IMR-90 (cell line): ENCODE measurements at regions not wholly inside any gene's neighbourhood (a gene's known extent, or its start where the extent isn't known, plus 50 kb on each side); places are given as distances from the start of the nearest gene placed in this dataset.

Experiments
- ATAC-seq: fragments of 200-7000 bp; cut with Tn5 transposase; 2 replicates; pipeline ENCODE4 v1.9.1; 2020; ENCODE audit warnings: low read depth, mild to moderate bottlenecking, moderate library complexity
- BruUV-seq: library from RNA; stranded (reverse); fragments of 400-500 nt; replicated peaks from 2 replicates; lab custom pipeline; 2021; lab: Mats Ljungman, UMichigan
- CTCF ChIA-PET: fragments of 300-600 bp; formaldehyde crosslinking; extraction: SDS; loops from one replicate; lab custom pipeline; 2021; ENCODE audit warnings: antibody characterized with exemption; lab: Yijun Ruan, JAX
- POLR2A ChIA-PET: fragments of 300-600 bp; sonication (Branson Sonifier 250); formaldehyde crosslinking; loops from one replicate; lab custom pipeline; 2022; ENCODE audit warnings: antibody characterized with exemption; ENCODE audit not compliant: unreplicated experiment; lab: Charles Lee
- DNase-seq: peaks from one replicate; pipeline ENCODE4 v3.0.0; 2013
- H2AFZ ChIP-seq: replicated peaks from 2 replicates; pipeline ENCODE3; 2013; ENCODE audit warnings: low read length, mild to moderate bottlenecking; ENCODE audit not compliant: poor library complexity
- H2AK5ac ChIP-seq: 2 replicates; pipeline ENCODE4 v1.6.1; 2013; ENCODE audit warnings: low read depth, low read length, inconsistent platforms
- H2AK9ac ChIP-seq: replicated peaks from 2 replicates; pipeline ENCODE3; 2013; ENCODE audit warnings: mild to moderate bottlenecking, low read depth, low read length, moderate library complexity; ENCODE audit not compliant: poor library complexity
- H2BK120ac ChIP-seq: 2 replicates; pipeline ENCODE4 v1.6.1; 2013; ENCODE audit warnings: low read depth, low read length, inconsistent platforms
- H2BK15ac ChIP-seq: 3 replicates; pipeline ENCODE4 v1.6.1; 2013; ENCODE audit warnings: low read depth, low read length, inconsistent platforms
- H2BK20ac ChIP-seq: 2 replicates; pipeline ENCODE4 v1.6.1; 2013; ENCODE audit warnings: low read depth, mild to moderate bottlenecking, inconsistent platforms, low read length, moderate library complexity
- H2BK5ac ChIP-seq: 2 replicates; pipeline ENCODE4 v1.6.1; 2013; ENCODE audit warnings: mild to moderate bottlenecking, low read depth, low read length, inconsistent platforms; ENCODE audit not compliant: poor library complexity, severe bottlenecking
- H3K14ac ChIP-seq: replicated peaks from 2 replicates; pipeline ENCODE4 v1.6.1; 2013; ENCODE audit warnings: low read depth, low read length, inconsistent platforms
- H3K18ac ChIP-seq: 2 replicates; pipeline ENCODE4 v1.6.1; 2013; ENCODE audit warnings: low read depth, low read length, control low read depth
- H3K23ac ChIP-seq: 2 replicates; pipeline ENCODE4 v1.6.1; 2013; ENCODE audit warnings: low read depth, low read length, inconsistent platforms
- H3K27ac ChIP-seq: 2 replicates; pipeline ENCODE4 v1.5.1; 2013; ENCODE audit warnings: mild to moderate bottlenecking, control low read depth, low read length; ENCODE audit not compliant: insufficient read depth
- H3K27me3 ChIP-seq: 2 replicates; pipeline ENCODE4 v1.6.1; 2013; ENCODE audit warnings: low read length; ENCODE audit not compliant: control insufficient read depth, insufficient read depth
- H3K36me3 ChIP-seq: 2 replicates; pipeline ENCODE4 v1.6.1; 2013; ENCODE audit warnings: low read length, mixed read lengths; ENCODE audit not compliant: control insufficient read depth, insufficient read depth
- H3K4ac ChIP-seq: 2 replicates; pipeline ENCODE4 v1.6.1; 2013; ENCODE audit warnings: low read depth, low read length, inconsistent platforms
- H3K4me1 ChIP-seq: 2 replicates; pipeline ENCODE4 v1.6.1; 2013; ENCODE audit warnings: low read length, mixed read lengths; ENCODE audit not compliant: control insufficient read depth, insufficient read depth
- H3K4me2 ChIP-seq: 2 replicates; pipeline ENCODE4 v1.6.1; 2013; ENCODE audit warnings: low read depth, mild to moderate bottlenecking, control low read depth, low read length, moderate library complexity
- H3K4me3 ChIP-seq: 2 replicates; pipeline ENCODE4 v1.5.1; 2013; ENCODE audit warnings: low read depth, mild to moderate bottlenecking, control low read depth, low read length, moderate library complexity; ENCODE audit not compliant: insufficient read depth
- H3K56ac ChIP-seq: 2 replicates; pipeline ENCODE4 v1.6.1; 2013; ENCODE audit warnings: low read length, inconsistent platforms; ENCODE audit not compliant: insufficient read depth; ENCODE audit errors: extremely low read depth
- H3K79me1 ChIP-seq, 2 experiments: 2 replicates each; pipeline ENCODE4 v1.6.1; 2013; ENCODE audit warnings: low read length in 2 of 2, inconsistent platforms in 1 of 2, low read depth in 1 of 2
- H3K9ac ChIP-seq: 2 replicates; pipeline ENCODE4 v1.6.1; 2013; ENCODE audit warnings: low read depth, low read length, control low read depth
- H3K9me1 ChIP-seq: 2 replicates; pipeline ENCODE4 v1.6.1; 2013; ENCODE audit warnings: low read length, inconsistent platforms; ENCODE audit not compliant: insufficient read depth
- H3K9me3 ChIP-seq: 2 replicates; pipeline ENCODE4 v1.6.1; 2013; ENCODE audit warnings: low read length; ENCODE audit not compliant: control insufficient read depth, insufficient read depth
- H4K20me1 ChIP-seq: 2 replicates; pipeline ENCODE4 v1.6.1; 2013; ENCODE audit warnings: low read length, inconsistent platforms; ENCODE audit not compliant: insufficient read depth
- H4K5ac ChIP-seq: 2 replicates; pipeline ENCODE4 v1.6.1; 2013; ENCODE audit warnings: mild to moderate bottlenecking, low read depth, low read length, control low read depth
- H4K8ac ChIP-seq, 2 experiments: 2 replicates each; pipeline ENCODE4 v1.6.1; 2013; ENCODE audit warnings: low read depth in 2 of 2, low read length in 2 of 2, control low read depth in 1 of 2, inconsistent platforms in 1 of 2
- H4K91ac ChIP-seq: 2 replicates; pipeline ENCODE4 v1.6.1; 2013; ENCODE audit warnings: low read depth, low read length, inconsistent platforms; ENCODE audit not compliant: insufficient read depth
- BHLHE40 ChIP-seq: fragments of 150-350 bp; IDR thresholded peaks from 2 replicates; pipeline ENCODE4 v1.6.1; 2016; ENCODE audit warnings: mild to moderate bottlenecking, low read depth, low read length
- CEBPB ChIP-seq: IDR thresholded peaks from 2 replicates; pipeline ENCODE4 v1.6.1; 2012; ENCODE audit warnings: low read depth, low read length, improper control_type of control experiment
- CHD1 ChIP-seq: IDR thresholded peaks from 2 replicates; pipeline ENCODE4 v1.6.1; 2012; ENCODE audit warnings: low read depth, low read length, improper control_type of control experiment
- FOS ChIP-seq: fragments of 150-350 bp; IDR thresholded peaks from 2 replicates; pipeline ENCODE4 v1.6.1; 2016; ENCODE audit warnings: low read depth, low read length
- MAFK ChIP-seq: IDR thresholded peaks from 2 replicates; pipeline ENCODE4 v1.6.1; 2012; ENCODE audit warnings: low read depth, low read length, improper control_type of control experiment
- MAZ ChIP-seq: IDR thresholded peaks from 2 replicates; pipeline ENCODE4 v1.6.1; 2012; ENCODE audit warnings: low read depth, mild to moderate bottlenecking, low read length, improper control_type of control experiment, moderate library complexity, borderline replicate concordance
- MXI1 ChIP-seq: IDR thresholded peaks from 2 replicates; pipeline ENCODE4 v1.6.1; 2012; ENCODE audit warnings: low read depth, mild to moderate bottlenecking, low read length, moderate library complexity, borderline replicate concordance
- NFE2L2 ChIP-seq: fragments of 150-350 bp; IDR thresholded peaks from 2 replicates; pipeline ENCODE4 v1.6.1; 2016; ENCODE audit warnings: low read depth, mild to moderate bottlenecking, low read length
- POLR2A ChIP-seq: IDR thresholded peaks from 2 replicates; pipeline ENCODE4 v1.6.1; 2012; ENCODE audit warnings: mild to moderate bottlenecking, low read depth, low read length
- RAD21 ChIP-seq: IDR thresholded peaks from 2 replicates; pipeline ENCODE4 v1.6.1; 2012; ENCODE audit warnings: low read length, improper control_type of control experiment
- RCOR1 ChIP-seq: IDR thresholded peaks from 2 replicates; pipeline ENCODE4 v1.6.1; 2012; ENCODE audit warnings: mild to moderate bottlenecking, low read length, improper control_type of control experiment; ENCODE audit not compliant: insufficient replicate concordance
- RFX5 ChIP-seq: IDR thresholded peaks from 2 replicates; pipeline ENCODE4 v1.8.0; 2012; ENCODE audit warnings: low read depth, mild to moderate bottlenecking, low read length, moderate library complexity
- SMC3 ChIP-seq: fragments of 150-350 bp; IDR thresholded peaks from 2 replicates; pipeline ENCODE4 v1.6.1; 2016; ENCODE audit warnings: low read depth, mild to moderate bottlenecking, antibody characterized with exemption, low read length, moderate library complexity
- WGBS, 2 experiments: methylation state at CpG; one replicate each; pipeline versions ENCODE4 v1.1.5 to v1.1.7; 2013; ENCODE audit warnings: missing lambda C conversion rate in 2 of 2; ENCODE audit not compliant: insufficient read length in 1 of 2; ENCODE audit errors: extremely low coverage in 2 of 2; 5-methylcytosine and 5-hydroxymethylcytosine counted together
- dilution Hi-C: fragments of 300-500 bp; cut with HindIII; formaldehyde crosslinking; loops from one replicate; pipeline ENCODE4 v1.14.3; 2018; ENCODE audit warnings: low sequenced_read_pairs; ENCODE audit not compliant: unreplicated experiment
- in situ Hi-C: fragments of 300-500 bp; cut with MboI; formaldehyde crosslinking; loops from 3 replicates; pipeline ENCODE4 v1.14.3; 2019; ENCODE audit warnings: low sequenced_read_pairs, inconsistent platforms, mixed read lengths
- intact Hi-C: fragments of 100-400 bp; cut with micrococcal nuclease; formaldehyde crosslinking; loops from 2 replicates; pipeline ENCODE4 v1.10.0; 2022
- TF ChIP-seq, protein P1 (sequence below): fragments of 150-350 bp; IDR thresholded peaks from 2 replicates; pipeline ENCODE4 v1.6.1; 2016; ENCODE audit warnings: low read depth, mild to moderate bottlenecking, low read length, moderate library complexity, borderline replicate concordance
- TF ChIP-seq, protein P2 (sequence below): fragments of 150-350 bp; IDR thresholded peaks from 2 replicates; pipeline ENCODE4 v1.6.1; 2017; ENCODE audit warnings: mild to moderate bottlenecking, antibody characterized with exemption, low read length, low read depth
- TF ChIP-seq, protein P3 (sequence below): conservative IDR thresholded peaks from 2 replicates; pipeline ENCODE4 v1.5.1; 2012; ENCODE audit warnings: mild to moderate bottlenecking, low read depth, low read length, improper control_type of control experiment

DNA sequence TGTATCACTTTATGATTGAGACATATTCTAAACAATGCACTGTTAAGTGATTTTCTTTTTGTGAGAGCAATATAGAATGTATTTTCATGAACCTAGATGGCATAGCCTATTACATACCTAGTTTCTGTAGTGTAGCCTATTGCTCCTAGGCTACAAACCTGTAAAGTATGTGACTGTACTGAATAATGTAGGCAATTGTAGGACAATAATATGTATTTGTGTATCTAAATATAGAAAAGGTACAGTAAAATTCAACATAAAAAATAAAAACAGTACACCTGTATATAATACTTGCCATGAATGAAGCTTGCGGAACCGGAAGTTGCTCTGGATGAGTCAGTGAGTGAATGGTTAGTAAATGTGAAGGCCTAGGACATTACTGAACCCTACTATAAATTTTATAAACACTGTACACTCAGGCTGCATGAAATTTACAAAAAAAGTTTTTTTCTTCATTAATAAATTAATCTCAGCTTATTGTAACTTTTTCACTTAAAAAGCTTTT, 106.7 kb downstream of the VSIG4 start:
- Histone ChIP-seq H3K79me1 (no peaks in the 10 kb centered on the region), H3K4me3 (no peak overlapping the region), H2BK5ac (no peak overlapping the region), H2AFZ (no peak overlapping the region), H2BK120ac (no peak overlapping the region), H4K91ac (no peak overlapping the region), H3K14ac (no peak overlapping the region), H3K9me1 (no peaks in the 10 kb centered on the region), H3K36me3 (no peaks in the 10 kb centered on the region), H2AK9ac (no peak overlapping the region), H4K20me1 (no peaks in the 10 kb centered on the region), H3K9me3 (no peaks in the 10 kb centered on the region), H3K23ac (no peak overlapping the region), H3K18ac (no peak overlapping the region), H2BK20ac (no peak overlapping the region), H4K5ac (no peak overlapping the region), H3K27me3 (no peaks in the 10 kb centered on the region), H2AK5ac (no peak overlapping the region), H2BK15ac (no peak overlapping the region), H3K4me1 (no peaks in the 10 kb centered on the region), H3K4ac (no peak overlapping the region), H3K9ac (no peak overlapping the region), H3K56ac (no peak overlapping the region), H4K8ac (no peak overlapping the region), H3K27ac (no peak overlapping the region), H3K4me2 (no peak overlapping the region)
- dilution Hi-C loops, result no loop called here
- ATAC-seq (no peak), DNase-seq (no peak)
- CTCF ChIA-PET, result no interaction called here
- in situ Hi-C loops, result no loop called here
- TF ChIP-seq MAZ (no peak), BHLHE40 (no peak), MAFK (no peak), NFE2L2 (no peak), FOS (no peak), RAD21 (no peak), RFX5 (no peak), CEBPB (no peak), POLR2A (no peak), SMC3 (no peak), MXI1 (no peak), CHD1 (no peak), RCOR1 (no peak)
- TF ChIP-seq, protein P1, sequence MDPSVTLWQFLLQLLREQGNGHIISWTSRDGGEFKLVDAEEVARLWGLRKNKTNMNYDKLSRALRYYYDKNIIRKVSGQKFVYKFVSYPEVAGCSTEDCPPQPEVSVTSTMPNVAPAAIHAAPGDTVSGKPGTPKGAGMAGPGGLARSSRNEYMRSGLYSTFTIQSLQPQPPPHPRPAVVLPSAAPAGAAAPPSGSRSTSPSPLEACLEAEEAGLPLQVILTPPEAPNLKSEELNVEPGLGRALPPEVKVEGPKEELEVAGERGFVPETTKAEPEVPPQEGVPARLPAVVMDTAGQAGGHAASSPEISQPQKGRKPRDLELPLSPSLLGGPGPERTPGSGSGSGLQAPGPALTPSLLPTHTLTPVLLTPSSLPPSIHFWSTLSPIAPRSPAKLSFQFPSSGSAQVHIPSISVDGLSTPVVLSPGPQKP, result no peak
- TF ChIP-seq, protein P2, sequence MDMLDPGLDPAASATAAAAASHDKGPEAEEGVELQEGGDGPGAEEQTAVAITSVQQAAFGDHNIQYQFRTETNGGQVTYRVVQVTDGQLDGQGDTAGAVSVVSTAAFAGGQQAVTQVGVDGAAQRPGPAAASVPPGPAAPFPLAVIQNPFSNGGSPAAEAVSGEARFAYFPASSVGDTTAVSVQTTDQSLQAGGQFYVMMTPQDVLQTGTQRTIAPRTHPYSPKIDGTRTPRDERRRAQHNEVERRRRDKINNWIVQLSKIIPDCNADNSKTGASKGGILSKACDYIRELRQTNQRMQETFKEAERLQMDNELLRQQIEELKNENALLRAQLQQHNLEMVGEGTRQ, result no peak
- TF ChIP-seq, protein P3, sequence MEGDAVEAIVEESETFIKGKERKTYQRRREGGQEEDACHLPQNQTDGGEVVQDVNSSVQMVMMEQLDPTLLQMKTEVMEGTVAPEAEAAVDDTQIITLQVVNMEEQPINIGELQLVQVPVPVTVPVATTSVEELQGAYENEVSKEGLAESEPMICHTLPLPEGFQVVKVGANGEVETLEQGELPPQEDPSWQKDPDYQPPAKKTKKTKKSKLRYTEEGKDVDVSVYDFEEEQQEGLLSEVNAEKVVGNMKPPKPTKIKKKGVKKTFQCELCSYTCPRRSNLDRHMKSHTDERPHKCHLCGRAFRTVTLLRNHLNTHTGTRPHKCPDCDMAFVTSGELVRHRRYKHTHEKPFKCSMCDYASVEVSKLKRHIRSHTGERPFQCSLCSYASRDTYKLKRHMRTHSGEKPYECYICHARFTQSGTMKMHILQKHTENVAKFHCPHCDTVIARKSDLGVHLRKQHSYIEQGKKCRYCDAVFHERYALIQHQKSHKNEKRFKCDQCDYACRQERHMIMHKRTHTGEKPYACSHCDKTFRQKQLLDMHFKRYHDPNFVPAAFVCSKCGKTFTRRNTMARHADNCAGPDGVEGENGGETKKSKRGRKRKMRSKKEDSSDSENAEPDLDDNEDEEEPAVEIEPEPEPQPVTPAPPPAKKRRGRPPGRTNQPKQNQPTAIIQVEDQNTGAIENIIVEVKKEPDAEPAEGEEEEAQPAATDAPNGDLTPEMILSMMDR, result no peak
- POLR2A ChIA-PET, result no interaction called here
- intact Hi-C loops, result no loop called here
- no CpG with 5 or more reads among the region's 2 CpGs for WGBS, 2 experiments
- BruUV-seq, result no TSS peak
